ENCODE measurements at regions not wholly inside any gene's neighbourhood (a gene's known extent, or its start where the extent isn't known, plus 50 kb on each side); places are given as distances from the start of the nearest gene placed in this dataset.

GRCh38 chr10:78529262-78529661, 495.6 kb downstream of the RPS24 start:
- Histone ChIP-seq H3K9me2 (ENCODE audit: insufficient read depth) (no peaks in the 10 kb centered on the region), H3K4me1 (ENCODE audit: control insufficient read depth in 1 of 2, insufficient read depth in 2 of 2, low read length in 2 of 2) (no peaks in the 10 kb centered on the region), H3K27ac (ENCODE audit: low read depth, low read length) (no peak overlapping the region), H3K9ac (ENCODE audit: low read length) (no peak overlapping the region), H3K4me2 (ENCODE audit: low read length) (no peak overlapping the region), H4K20me1 (ENCODE audit: insufficient read depth) (no peaks in the 10 kb centered on the region), H2AFZ (ENCODE audit: low read depth, low read length, poor library complexity, severe bottlenecking) (no peak overlapping the region), H3K79me2 (ENCODE audit: insufficient read depth, low read length) (no peaks in the 10 kb centered on the region), H3K27me3 (ENCODE audit: insufficient read depth, low read length) (no peaks in the 10 kb centered on the region), H3K4me3 (replicated peaks in 1 of 2; ENCODE audit: low read depth in 1 of 2, low read length in 2 of 2) (no peak overlapping the region), H3K9me3 (ENCODE audit: control insufficient read depth in 1 of 2, insufficient read depth in 1 of 2, low read depth in 1 of 2, low read length in 2 of 2) (no peaks in the 10 kb centered on the region), H3K36me3 (ENCODE audit: control insufficient read depth in 1 of 2, insufficient read depth in 2 of 2, low read length in 2 of 2) (no peaks in the 10 kb centered on the region)
- ChIA-PET POLR2A (no interaction called here), CTCF (no interaction called here), RAD21 (ENCODE audit: low non-redundant PET in 1 of 2, low total read pairs in 2 of 2, uncharacterized antibody in 2 of 2, unreplicated experiment in 2 of 2) (no interaction called here)
- ATAC-seq (no peak), DNase-seq (ENCODE audit: low read depth, low spot score) (no peak)
- no peak for TF ChIP-seq YY1 (IDR thresholded peaks at IDR 0.05; ENCODE audit: extremely low read depth, insufficient replicate concordance, low read depth, low read length)
- no peak for TF ChIP-seq JUND (IDR thresholded peaks at IDR 0.05)
- TF ChIP-seq SRF (IDR thresholded peaks at IDR 0.05; ENCODE audit: low read depth), result no peak
- no peak for TF ChIP-seq ELF1 (IDR thresholded peaks at IDR 0.05; ENCODE audit: borderline replicate concordance, low read depth)
- TF ChIP-seq SP1 (IDR thresholded peaks at IDR 0.05; ENCODE audit: low read depth), result no peak
- TF ChIP-seq EZH2phosphoT487 (IDR thresholded peaks at IDR 0.05; ENCODE audit: borderline replicate concordance), result no peak
- TF ChIP-seq TCF7L2 (IDR thresholded peaks at IDR 0.05; ENCODE audit: borderline replicate concordance, extremely low read depth, insufficient read depth, insufficient read length), result no peak
- intact Hi-C loops (cut with micrococcal nuclease), result no loop called here
- no TSS peak for BruUV-seq (replicated peaks)

GRCh38 chr10:78531088-78531487, 497.4 kb downstream of the RPS24 start:
- Histone ChIP-seq H3K27ac (ENCODE audit: low read depth, low read length) (no peak overlapping the region), H3K4me2 (ENCODE audit: low read length) (no peak overlapping the region), H4K20me1 (ENCODE audit: insufficient read depth) (no peaks in the 10 kb centered on the region), H3K4me3 (replicated peaks in 1 of 2; ENCODE audit: low read depth in 1 of 2, low read length in 2 of 2) (no peak overlapping the region), H2AFZ (ENCODE audit: low read depth, low read length, poor library complexity, severe bottlenecking) (no peak overlapping the region), H3K79me2 (ENCODE audit: insufficient read depth, low read length) (no peaks in the 10 kb centered on the region), H3K4me1 (ENCODE audit: control insufficient read depth in 1 of 2, insufficient read depth in 2 of 2, low read length in 2 of 2) (no peaks in the 10 kb centered on the region), H3K9me2 (ENCODE audit: insufficient read depth) (no peaks in the 10 kb centered on the region), H3K9me3 (ENCODE audit: control insufficient read depth in 1 of 2, insufficient read depth in 1 of 2, low read depth in 1 of 2, low read length in 2 of 2) (no peaks in the 10 kb centered on the region), H3K36me3 (ENCODE audit: control insufficient read depth in 1 of 2, insufficient read depth in 2 of 2, low read length in 2 of 2) (no peaks in the 10 kb centered on the region), H3K27me3 (ENCODE audit: insufficient read depth, low read length) (no peaks in the 10 kb centered on the region), H3K9ac (ENCODE audit: low read length) (no peak overlapping the region)
- RAD21 ChIA-PET (ENCODE audit: low non-redundant PET in 1 of 2, low total read pairs in 2 of 2, uncharacterized antibody in 2 of 2, unreplicated experiment in 2 of 2), result no interaction called here
- no peak for DNase-seq (ENCODE audit: low read depth, low spot score)
- CTCF ChIA-PET, result no interaction called here
- intact Hi-C loops (cut with micrococcal nuclease), result no loop called here
- no peak for ATAC-seq
- no TSS peak for BruUV-seq (replicated peaks)
- POLR2A ChIA-PET, result no interaction called here
- TF ChIP-seq EGR1 (IDR thresholded peaks at IDR 0.05; ENCODE audit: low read depth), result no peak
- no peak for TF ChIP-seq CEBPB (IDR thresholded peaks at IDR 0.05; ENCODE audit: low read depth)
- TF ChIP-seq SP1 (IDR thresholded peaks at IDR 0.05; ENCODE audit: low read depth), result no peak
- no peak for TF ChIP-seq EZH2 (IDR thresholded peaks at IDR 0.05)
- no peak for TF ChIP-seq CBX3 (IDR thresholded peaks at IDR 0.05; ENCODE audit: low read depth)
- no peak for TF ChIP-seq TCF7L2 (IDR thresholded peaks at IDR 0.05; ENCODE audit: borderline replicate concordance, extremely low read depth, insufficient read depth, insufficient read length)
- TF ChIP-seq CTCF (IDR thresholded peaks at IDR 0.05 in 2 of 3, conservative IDR thresholded peaks at IDR 0.05 in 1 of 3; ENCODE audit: borderline replicate concordance in 1 of 3, insufficient read depth in 1 of 3, low read depth in 2 of 3, low read length in 2 of 3), result no peak
- TF ChIP-seq SRF (IDR thresholded peaks at IDR 0.05; ENCODE audit: low read depth), result no peak
- no peak for TF ChIP-seq FOSL1 (IDR thresholded peaks at IDR 0.05; ENCODE audit: low read depth)
- no peak for TF ChIP-seq ATF3 (IDR thresholded peaks at IDR 0.05)
- TF ChIP-seq ZFX (IDR thresholded peaks at IDR 0.05), result no peak
- no peak for TF ChIP-seq ZBTB33 (IDR thresholded peaks at IDR 0.05; ENCODE audit: extremely low read depth, insufficient replicate concordance, low read length)
- TF ChIP-seq YY1 (IDR thresholded peaks at IDR 0.05; ENCODE audit: extremely low read depth, insufficient replicate concordance, low read depth, low read length), result no peak
- no peak for TF ChIP-seq POLR2AphosphoS5 (IDR thresholded peaks at IDR 0.05; ENCODE audit: low read depth, low read length)
- TF ChIP-seq POLR2A (IDR thresholded peaks at IDR 0.05; ENCODE audit: borderline replicate concordance, extremely low read depth, insufficient read depth, insufficient read length), result no peak
- TF ChIP-seq EZH2phosphoT487 (IDR thresholded peaks at IDR 0.05; ENCODE audit: borderline replicate concordance), result no peak
- TF ChIP-seq SIN3A (IDR thresholded peaks at IDR 0.05; ENCODE audit: low read depth), result no peak
- TF ChIP-seq JUND (IDR thresholded peaks at IDR 0.05), result no peak

All from HCT116 (cell line).